RCC 7860 (cell line): ENCODE measurements at regions not wholly inside any gene's neighbourhood (a gene's known extent, or its start where the extent isn't known, plus 50 kb on each side); places are given as distances from the start of the nearest gene placed in this dataset.

Source experiments
- DNase-seq: peaks from one replicate; pipeline ENCODE4 v3.0.0-alpha.2; 2015; ENCODE audit warnings: low spot score
- FAIRE-seq: peaks from 2 replicates; lab custom pipeline; 2012; peaks lifted over from hg19 to GRCh38; lab: Jason Lieb, UNC

- DNase-seq = no peak
- no peak for FAIRE-seq
Measured at GRCh38 chr11:127627629-127628457, 627.3 kb upstream of the KIRREL3 start.

GRCh38 chr11:127627204-127627603 lies 626.6 kb upstream of the KIRREL3 start:
- FAIRE-seq = no peak
- DNase-seq = no peak

GRCh38 chr11:127625402-127625801 lies 624.8 kb upstream of the KIRREL3 start:
- DNase-seq = no peak
- FAIRE-seq = no peak

GRCh38 chr11:127624306-127624856 lies 623.8 kb upstream of the KIRREL3 start:
- no peak for FAIRE-seq

GRCh38 chr11:127622686-127623085 lies 622.1 kb upstream of the KIRREL3 start:
- DNase-seq = no peak
- FAIRE-seq = no peak

More at GRCh38 chr11:127624306-127624856, 623.8 kb upstream of the KIRREL3 start:
- no peak for DNase-seq

- FAIRE-seq = no peak
- DNase-seq = no peak
Measured at GRCh38 chr11:127620671-127621070, 620.1 kb upstream of the KIRREL3 start.

GRCh38 chr11:127619946-127620345 lies 619.4 kb upstream of the KIRREL3 start:
- DNase-seq = no peak
- FAIRE-seq = no peak

GRCh38 chr11:127618721-127619120 lies 618.2 kb upstream of the KIRREL3 start:
- no peak for DNase-seq
- FAIRE-seq = no peak

- no peak for DNase-seq
Measured at GRCh38 chr11:127616158-127616557, 615.6 kb upstream of the KIRREL3 start.

GRCh38 chr11:127612607-127613006 lies 612.0 kb upstream of the KIRREL3 start:
- no peak for FAIRE-seq
- DNase-seq = no peak

More at GRCh38 chr11:127616158-127616557, 615.6 kb upstream of the KIRREL3 start:
- no peak for FAIRE-seq

GRCh38 chr11:127609025-127609773 lies 608.6 kb upstream of the KIRREL3 start:
- DNase-seq (no peak), FAIRE-seq (no peak)

- FAIRE-seq = no peak
- DNase-seq = no peak
Measured at GRCh38 chr11:127607487-127608085, 607.0 kb upstream of the KIRREL3 start.

GRCh38 chr11:127601578-127601977 lies 601.0 kb upstream of the KIRREL3 start:
- DNase-seq (no peak), FAIRE-seq (no peak)

- no peak for DNase-seq
- no peak for FAIRE-seq
Measured at GRCh38 chr11:127600674-127601073, 600.1 kb upstream of the KIRREL3 start.

- DNase-seq (no peak), FAIRE-seq (no peak)
Measured at GRCh38 chr11:127598476-127598875, 597.9 kb upstream of the KIRREL3 start.

GRCh38 chr11:127596433-127596832 lies 595.9 kb upstream of the KIRREL3 start:
- no peak for DNase-seq
- FAIRE-seq = no peak

- DNase-seq (no peak), FAIRE-seq (no peak)
Measured at GRCh38 chr11:127592371-127592770, 591.8 kb upstream of the KIRREL3 start.

- no peak for DNase-seq
- FAIRE-seq = no peak
Measured at GRCh38 chr11:127590314-127590713, 589.7 kb upstream of the KIRREL3 start.

- no peak for DNase-seq
- no peak for FAIRE-seq
Measured at GRCh38 chr11:127588431-127588830, 587.9 kb upstream of the KIRREL3 start.

GRCh38 chr11:127587511-127587910 lies 586.9 kb upstream of the KIRREL3 start:
- no peak for DNase-seq
- no peak for FAIRE-seq

- DNase-seq = no peak
- no peak for FAIRE-seq
Measured at GRCh38 chr11:127576210-127576609, 575.6 kb upstream of the KIRREL3 start.
